ENCODE measurements at regions not wholly inside any gene's neighbourhood (a gene's known extent, or its start where the extent isn't known, plus 50 kb on each side); places are given as distances from the start of the nearest gene placed in this dataset.

GRCh38 chr20:48571949-48572847 lies 255.6 kb downstream of the PREX1 start:
- no peak for FAIRE-seq
- no peak for DNase-seq (ENCODE audit: low spot score in 2 of 2)

GRCh38 chr20:48569679-48570078 lies 258.1 kb downstream of the PREX1 start:
- no peak for DNase-seq (ENCODE audit: low spot score in 2 of 2)
- FAIRE-seq: no peak

- no peak for FAIRE-seq
These were observed 259.3 kb downstream of the PREX1 start for GRCh38 chr20:48568520-48568919.

GRCh38 chr20:48567145-48567544 lies 260.7 kb downstream of the PREX1 start:
- no peak for FAIRE-seq
- DNase-seq (ENCODE audit: low spot score in 2 of 2): no peak

More at GRCh38 chr20:48568520-48568919, 259.3 kb downstream of the PREX1 start:
- no peak for DNase-seq (ENCODE audit: low spot score in 2 of 2)

GRCh38 chr20:48564982-48565539 lies 262.7 kb downstream of the PREX1 start:
- FAIRE-seq: no peak
- DNase-seq (ENCODE audit: low spot score in 2 of 2): no peak

GRCh38 chr20:48563191-48563870 lies 264.5 kb downstream of the PREX1 start:
- DNase-seq (ENCODE audit: low spot score in 2 of 2): no peak
- FAIRE-seq: no peak

GRCh38 chr20:48562586-48563116 lies 265.1 kb downstream of the PREX1 start:
- DNase-seq (ENCODE audit: low spot score in 2 of 2): peak in 1 of 2 donors; percentile 33
- FAIRE-seq: no peak

GRCh38 chr20:48558906-48559305 lies 268.9 kb downstream of the PREX1 start:
- FAIRE-seq (no peak), DNase-seq (ENCODE audit: low spot score in 2 of 2) (no peak)

- no peak for DNase-seq (ENCODE audit: low spot score in 2 of 2)
- FAIRE-seq: no peak
These were observed 270.4 kb downstream of the PREX1 start for GRCh38 chr20:48557380-48557779.

- FAIRE-seq: no peak
- DNase-seq (ENCODE audit: low spot score in 2 of 2): no peak
These were observed 270.8 kb downstream of the PREX1 start for GRCh38 chr20:48556956-48557355.

GRCh38 chr20:48552550-48552949 lies 275.2 kb downstream of the PREX1 start:
- FAIRE-seq: no peak
- DNase-seq (ENCODE audit: low spot score in 2 of 2): no peak

GRCh38 chr20:48550814-48551213 lies 277.0 kb downstream of the PREX1 start:
- FAIRE-seq (no peak), DNase-seq (ENCODE audit: low spot score in 2 of 2) (no peak)

- DNase-seq (ENCODE audit: low spot score in 2 of 2): no peak
- FAIRE-seq: no peak
These were observed 280.1 kb downstream of the PREX1 start for GRCh38 chr20:48547664-48548063.

- DNase-seq (ENCODE audit: low spot score in 2 of 2) (no peak), FAIRE-seq (no peak)
These were observed 283.1 kb downstream of the PREX1 start for GRCh38 chr20:48544402-48545339.

GRCh38 chr20:48541581-48542071 lies 286.2 kb downstream of the PREX1 start:
- no peak for FAIRE-seq

GRCh38 chr20:48538856-48539255 lies 288.9 kb downstream of the PREX1 start:
- DNase-seq (ENCODE audit: low spot score in 2 of 2) (no peak), FAIRE-seq (no peak)

More at GRCh38 chr20:48541581-48542071, 286.2 kb downstream of the PREX1 start:
- DNase-seq (ENCODE audit: low spot score in 2 of 2): no peak

- DNase-seq (ENCODE audit: low spot score in 2 of 2) (no peak), FAIRE-seq (no peak)
These were observed 289.6 kb downstream of the PREX1 start for GRCh38 chr20:48538058-48538825.

- no peak for DNase-seq (ENCODE audit: low spot score in 2 of 2)
- FAIRE-seq: no peak
These were observed 291.6 kb downstream of the PREX1 start for GRCh38 chr20:48536206-48536605.

- DNase-seq (ENCODE audit: low spot score in 2 of 2) (no peak), FAIRE-seq (no peak)
These were observed 292.2 kb downstream of the PREX1 start for GRCh38 chr20:48535556-48535955.

Data from frontal cortex (tissue), 3 donors.